ENCODE measurements at regions not wholly inside any gene's neighbourhood (a gene's known extent, or its start where the extent isn't known, plus 50 kb on each side); places are given as distances from the start of the nearest gene placed in this dataset.
A peak's percentile ranks its signal among the peaks of the same experiment; 100 is the strongest.

DNA sequence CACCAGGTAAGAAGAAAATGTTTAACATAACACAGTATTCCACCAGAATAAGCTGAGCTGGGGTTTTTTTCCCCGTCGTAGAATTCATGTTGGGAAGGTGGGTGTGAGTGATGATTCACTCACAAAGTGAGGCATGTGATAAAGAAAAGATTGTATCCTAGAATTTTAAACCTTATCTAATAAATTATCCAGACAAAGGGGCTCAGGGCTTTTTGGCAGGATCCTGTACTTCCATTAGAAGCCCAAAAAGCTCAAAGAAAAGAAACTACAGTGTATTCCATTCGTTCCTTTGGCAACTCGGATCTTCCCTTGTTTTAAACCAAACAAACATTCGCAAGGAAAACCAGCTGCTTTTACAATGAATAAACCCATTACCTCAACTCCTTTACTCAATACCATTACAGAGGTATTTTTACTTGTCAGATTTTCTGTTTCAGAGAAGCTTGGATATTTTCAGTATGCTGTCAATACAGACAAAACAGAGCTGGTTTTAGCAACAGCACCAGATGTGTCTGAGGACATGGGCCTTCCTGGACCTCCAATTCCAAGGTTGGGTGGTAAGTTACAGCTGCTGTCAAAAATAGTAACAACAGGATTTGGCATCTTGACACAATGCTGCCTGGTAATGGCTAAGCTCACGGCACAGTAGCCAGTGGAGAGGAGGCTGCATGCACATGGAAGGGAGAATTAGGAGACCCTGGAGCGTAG is 159.9 kb upstream of the RUNX1 start:
- intact Hi-C loops (cut with micrococcal nuclease), result no loop called here
- H3K27ac Mint-ChIP-seq, result no peak overlapping the region
- no peaks in the 10 kb centered on the region for H3K36me3 Mint-ChIP-seq (ENCODE audit: low read depth)
- no peaks in the 10 kb centered on the region for H3K27me3 Mint-ChIP-seq
- H3K9me3 Mint-ChIP-seq, result peaks cover 11% of the 10 kb centered on the region
- H3K4me1 Mint-ChIP-seq, result peaks cover 22% of the 10 kb centered on the region
- DNase-seq, result no peak
- no peak overlapping the region for H3K4me3 Mint-ChIP-seq

DNA sequence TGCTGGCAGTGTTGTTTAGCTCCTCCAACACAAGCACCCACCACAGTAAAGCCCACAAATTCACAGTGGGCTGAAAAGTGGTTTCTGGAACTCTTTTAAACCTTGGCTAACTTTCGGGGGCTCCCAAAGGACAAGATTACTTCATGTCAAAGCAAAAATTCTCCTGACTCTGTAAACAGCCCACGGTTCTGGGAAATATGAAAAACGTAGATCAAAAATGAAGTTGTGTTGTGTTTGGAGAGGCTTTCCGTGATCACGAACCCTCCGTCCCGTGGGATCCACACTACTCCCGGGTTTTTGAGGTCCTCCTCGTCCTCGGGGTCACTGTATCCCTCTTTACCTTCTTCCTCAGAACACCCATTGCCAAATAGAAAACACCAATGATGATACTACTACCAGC is 159.0 kb upstream of the RUNX1 start:
- Mint-ChIP-seq H3K9me3 (peaks cover 4% of the 10 kb centered on the region), H3K27ac (no peak overlapping the region), H3K4me3 (no peak overlapping the region), H3K4me1 (peaks cover 27% of the 10 kb centered on the region), H3K36me3 (ENCODE audit: low read depth) (no peaks in the 10 kb centered on the region), H3K27me3 (no peaks in the 10 kb centered on the region)
- intact Hi-C loops (cut with micrococcal nuclease), result no loop called here
- no peak for DNase-seq

DNA sequence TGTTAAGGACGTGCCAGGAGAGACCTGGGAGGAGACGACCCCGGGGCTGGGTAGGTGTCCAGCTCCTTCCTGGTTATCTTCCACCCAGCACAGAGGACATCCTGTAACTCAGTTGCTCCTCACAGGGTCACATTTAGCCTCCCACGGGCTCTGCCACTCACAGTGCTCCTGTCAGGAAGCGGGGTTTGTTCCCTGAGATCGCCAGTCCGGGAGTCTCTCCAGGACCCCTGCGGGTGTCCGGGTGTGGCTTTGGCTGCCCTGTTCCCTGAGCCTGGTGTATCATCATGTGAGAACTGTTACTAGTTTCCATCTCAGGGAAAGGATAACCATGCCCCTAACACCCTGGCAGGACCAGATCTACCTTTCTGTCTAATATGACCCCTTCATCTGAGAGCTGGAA is 158.2 kb upstream of the RUNX1 start:
- H3K27me3 Mint-ChIP-seq, result no peaks in the 10 kb centered on the region
- no peak overlapping the region for H3K4me3 Mint-ChIP-seq
- DNase-seq, result no peak
- H3K9me3 Mint-ChIP-seq, result peaks cover 4% of the 10 kb centered on the region
- peaks cover 32% of the 10 kb centered on the region for H3K4me1 Mint-ChIP-seq
- H3K36me3 Mint-ChIP-seq (ENCODE audit: low read depth), result no peaks in the 10 kb centered on the region
- intact Hi-C loops (cut with micrococcal nuclease), result no loop called here
- no peak overlapping the region for H3K27ac Mint-ChIP-seq

DNA sequence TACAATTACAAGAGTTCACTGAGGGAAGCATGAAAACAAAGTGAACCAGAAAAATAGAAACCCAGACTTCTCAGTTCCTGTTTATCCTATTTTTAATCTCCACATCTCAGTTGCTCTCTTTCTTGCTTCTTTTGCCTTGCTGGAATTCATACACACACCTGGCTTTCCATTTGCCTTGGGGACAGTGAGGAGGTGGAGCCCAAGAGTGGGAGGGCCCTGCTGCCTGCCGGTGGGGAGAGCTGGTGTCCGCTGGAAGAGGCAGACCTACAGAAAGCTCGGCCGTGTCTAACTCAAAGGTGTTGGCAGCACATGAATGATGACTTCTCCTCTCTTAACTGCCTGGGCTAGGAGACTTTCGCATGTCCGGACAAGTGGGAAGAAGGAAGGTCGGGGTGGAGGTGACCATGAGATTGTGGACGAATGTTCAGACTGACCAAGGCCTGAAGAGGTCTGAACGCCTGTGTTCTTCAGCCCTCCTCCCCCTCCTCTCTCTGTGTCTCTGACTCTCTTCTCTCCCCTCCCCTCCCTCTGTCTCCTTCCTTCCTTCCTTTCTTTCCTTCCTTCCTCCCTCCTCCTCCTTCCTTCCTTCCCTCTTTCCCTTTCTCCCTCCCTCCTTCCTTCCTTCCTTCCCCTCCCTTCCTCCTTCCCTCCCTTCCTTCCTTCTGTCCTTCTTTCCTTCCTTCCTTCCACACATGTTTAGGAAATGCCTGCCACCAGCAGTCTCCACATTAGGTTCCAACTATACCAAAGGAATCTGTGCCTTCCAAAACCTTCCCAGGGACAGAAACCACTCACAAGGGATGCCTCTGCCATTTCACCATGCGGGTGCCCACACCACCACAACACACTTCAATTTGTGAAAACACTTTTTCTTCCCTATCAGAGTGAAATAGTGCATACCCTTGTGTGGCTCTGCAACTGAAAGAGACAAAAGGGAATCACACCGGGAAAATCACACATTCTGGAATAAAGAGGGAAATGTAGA is 157.3 kb upstream of the RUNX1 start:
- DNase-seq, result no peak
- Mint-ChIP-seq H3K27ac (peak overlapping the region; percentile 68), H3K4me1 (peaks cover 35% of the 10 kb centered on the region), H3K27me3 (no peaks in the 10 kb centered on the region), H3K36me3 (ENCODE audit: low read depth) (no peaks in the 10 kb centered on the region), H3K4me3 (no peak overlapping the region), H3K9me3 (peaks cover 4% of the 10 kb centered on the region)
- intact Hi-C loops (cut with micrococcal nuclease), result no loop called here

DNA sequence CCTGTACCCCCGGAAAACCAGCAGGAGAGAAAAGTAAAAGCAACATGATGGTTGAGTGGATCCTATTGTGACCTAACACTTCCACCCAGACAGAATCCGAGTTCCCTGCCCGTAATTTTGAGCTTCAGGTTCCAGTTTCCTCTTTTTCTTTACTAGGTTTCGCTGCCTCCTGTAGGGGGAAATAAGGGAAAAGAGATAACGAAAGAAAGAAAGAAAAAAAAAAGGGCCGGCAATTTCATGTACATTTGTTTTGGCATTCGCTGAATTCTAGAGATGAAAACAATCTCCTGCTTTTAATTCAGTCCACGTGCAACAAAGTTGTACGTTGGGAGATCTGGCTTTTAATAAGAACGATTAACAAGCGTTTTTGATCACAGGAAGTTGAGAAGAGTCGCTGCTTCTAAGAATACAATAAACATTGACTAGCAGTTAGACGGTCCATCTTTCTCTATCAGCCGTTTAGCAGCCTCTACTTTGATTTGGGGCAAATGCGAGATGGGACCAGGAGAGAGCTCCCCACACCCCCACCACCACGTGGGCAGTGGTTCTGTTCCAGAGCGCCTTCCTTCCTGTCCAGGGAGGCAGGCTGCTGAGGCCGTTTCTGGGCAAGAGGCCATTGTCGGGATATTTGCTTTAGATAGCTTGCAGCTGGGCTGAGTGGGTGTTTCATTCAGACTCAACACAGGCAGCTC is 155.9 kb upstream of the RUNX1 start:
- Mint-ChIP-seq H3K4me3 (peak overlapping the region; percentile 74), H3K4me1 (peaks cover 32% of the 10 kb centered on the region), H3K27ac (peak overlapping the region; percentile 84), H3K27me3 (no peaks in the 10 kb centered on the region), H3K9me3 (no peaks in the 10 kb centered on the region), H3K36me3 (ENCODE audit: low read depth) (no peaks in the 10 kb centered on the region)
- DNase-seq, result peak; percentile 62
- intact Hi-C loops (cut with micrococcal nuclease), result no loop called here

DNA sequence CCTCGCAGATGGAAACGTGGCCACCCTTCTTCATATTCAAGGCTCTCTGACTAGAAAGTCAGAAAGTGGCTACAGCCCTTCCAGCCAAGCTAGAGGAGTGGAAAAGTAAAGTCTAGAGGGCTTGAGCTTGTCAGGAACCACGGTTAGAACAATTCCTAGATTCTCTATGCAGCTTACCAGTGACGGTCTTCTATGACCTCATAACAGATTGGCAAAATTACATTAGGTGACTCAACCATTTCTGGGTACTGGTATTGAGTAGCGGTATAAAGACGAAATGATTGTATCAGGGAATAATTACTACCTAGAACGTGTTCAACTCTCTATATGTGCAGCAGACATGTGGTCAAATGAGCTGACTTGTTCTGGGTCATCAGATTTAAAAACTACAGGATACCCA is 155.0 kb upstream of the RUNX1 start:
- no peaks in the 10 kb centered on the region for H3K27me3 Mint-ChIP-seq
- H3K9me3 Mint-ChIP-seq, result no peaks in the 10 kb centered on the region
- H3K36me3 Mint-ChIP-seq (ENCODE audit: low read depth), result no peaks in the 10 kb centered on the region
- DNase-seq, result no peak
- peak overlapping the region; percentile 42 for H3K27ac Mint-ChIP-seq
- H3K4me3 Mint-ChIP-seq, result no peak overlapping the region
- intact Hi-C loops (cut with micrococcal nuclease), result no loop called here
- H3K4me1 Mint-ChIP-seq, result peaks cover 36% of the 10 kb centered on the region

DNA sequence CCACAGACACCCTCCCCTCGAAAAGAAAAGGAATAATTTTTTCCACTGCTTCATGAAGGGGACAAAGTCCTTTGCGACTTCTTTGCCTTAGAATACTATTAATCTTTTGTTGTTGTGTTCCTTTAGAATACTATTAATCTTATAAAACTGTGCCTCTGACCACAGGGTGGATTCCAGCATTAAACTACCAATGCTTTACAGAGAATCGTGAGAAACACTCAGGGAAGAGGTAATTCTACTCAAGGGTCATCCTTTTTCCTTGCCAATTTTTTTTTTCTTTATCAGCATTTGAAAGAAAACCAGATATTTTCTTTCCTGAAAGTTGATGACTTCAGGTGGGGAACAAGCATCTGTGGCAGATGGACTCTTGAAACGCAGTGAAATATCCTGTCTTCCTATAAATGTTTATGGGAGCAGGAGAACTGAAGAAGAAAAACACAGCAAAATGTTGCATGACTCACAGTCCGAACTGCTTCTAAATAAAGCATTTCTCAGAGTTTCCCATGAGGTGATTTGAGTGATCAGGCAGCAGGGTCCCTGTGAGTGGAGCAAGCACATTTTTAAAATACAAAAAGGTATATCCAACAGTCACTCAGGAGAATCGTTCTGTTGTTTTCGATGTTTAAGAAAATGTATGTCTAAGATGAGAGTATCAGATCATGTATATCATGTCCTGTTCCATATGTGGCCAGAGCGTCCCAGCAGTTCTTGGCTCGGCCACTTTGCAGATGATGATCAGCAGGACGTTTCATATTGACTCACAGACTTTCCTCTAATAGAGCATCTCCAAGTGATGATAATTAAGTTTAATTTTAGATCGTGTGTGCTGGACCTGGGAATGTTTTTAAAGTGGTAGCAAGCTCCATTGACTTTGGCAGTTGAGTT is 154.2 kb upstream of the RUNX1 start:
- intact Hi-C loops (cut with micrococcal nuclease), result no loop called here
- no peak for DNase-seq
- H3K36me3 Mint-ChIP-seq (ENCODE audit: low read depth), result no peaks in the 10 kb centered on the region
- no peaks in the 10 kb centered on the region for H3K27me3 Mint-ChIP-seq
- H3K4me3 Mint-ChIP-seq, result no peak overlapping the region
- peaks cover 44% of the 10 kb centered on the region for H3K4me1 Mint-ChIP-seq
- H3K27ac Mint-ChIP-seq, result peak overlapping the region; percentile 42
- H3K9me3 Mint-ChIP-seq, result peaks cover under 1% of the 10 kb centered on the region

DNA sequence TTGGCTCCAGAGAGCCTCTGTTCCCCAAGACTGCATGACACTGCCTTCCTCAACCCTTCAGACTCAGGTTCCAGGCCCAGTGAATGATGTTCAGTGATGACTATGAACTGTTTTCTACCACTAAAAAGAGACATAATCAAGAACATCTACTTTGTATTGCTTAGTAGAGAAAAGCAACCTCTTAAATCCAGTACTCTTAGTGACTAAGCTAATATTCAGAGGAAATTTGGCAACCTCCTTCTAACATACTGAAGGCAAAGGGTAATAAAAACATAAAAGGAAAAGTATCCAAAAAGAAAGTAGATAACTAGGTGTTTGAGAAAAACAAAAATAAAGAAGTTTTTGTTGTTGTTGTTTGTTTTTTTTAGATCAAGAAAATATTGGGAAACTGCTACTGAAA is 153.3 kb upstream of the RUNX1 start:
- Mint-ChIP-seq H3K27me3 (no peaks in the 10 kb centered on the region), H3K27ac (peak overlapping the region; percentile 4), H3K9me3 (peaks cover 8% of the 10 kb centered on the region), H3K36me3 (ENCODE audit: low read depth) (no peaks in the 10 kb centered on the region), H3K4me1 (peaks cover 49% of the 10 kb centered on the region), H3K4me3 (no peak overlapping the region)
- intact Hi-C loops (cut with micrococcal nuclease), result no loop called here
- DNase-seq, result no peak

DNA sequence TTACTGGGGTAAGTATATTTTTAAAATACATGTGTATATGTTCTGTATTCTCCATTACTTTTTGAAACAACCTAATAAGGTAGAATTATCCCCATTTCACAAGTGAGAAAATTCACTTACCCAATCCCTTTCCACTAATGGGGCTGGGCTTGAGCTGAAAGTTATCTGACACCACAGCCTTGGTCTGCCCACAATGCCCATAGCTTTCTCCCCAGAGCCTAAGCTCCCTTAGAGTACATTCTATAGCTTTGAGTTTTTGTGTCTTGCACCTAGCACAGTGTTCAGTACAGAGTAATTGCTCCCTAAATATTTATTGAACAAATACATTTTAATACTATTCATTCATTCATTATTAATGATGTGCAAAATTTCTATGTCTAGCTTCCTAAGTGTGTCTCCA is 152.7 kb upstream of the RUNX1 start:
- H3K9me3 Mint-ChIP-seq, result peaks cover 13% of the 10 kb centered on the region
- no peak for DNase-seq
- no peak overlapping the region for H3K27ac Mint-ChIP-seq
- peaks cover 49% of the 10 kb centered on the region for H3K4me1 Mint-ChIP-seq
- H3K36me3 Mint-ChIP-seq (ENCODE audit: low read depth), result no peaks in the 10 kb centered on the region
- no peak overlapping the region for H3K4me3 Mint-ChIP-seq
- intact Hi-C loops (cut with micrococcal nuclease), result no loop called here
- no peaks in the 10 kb centered on the region for H3K27me3 Mint-ChIP-seq

DNA sequence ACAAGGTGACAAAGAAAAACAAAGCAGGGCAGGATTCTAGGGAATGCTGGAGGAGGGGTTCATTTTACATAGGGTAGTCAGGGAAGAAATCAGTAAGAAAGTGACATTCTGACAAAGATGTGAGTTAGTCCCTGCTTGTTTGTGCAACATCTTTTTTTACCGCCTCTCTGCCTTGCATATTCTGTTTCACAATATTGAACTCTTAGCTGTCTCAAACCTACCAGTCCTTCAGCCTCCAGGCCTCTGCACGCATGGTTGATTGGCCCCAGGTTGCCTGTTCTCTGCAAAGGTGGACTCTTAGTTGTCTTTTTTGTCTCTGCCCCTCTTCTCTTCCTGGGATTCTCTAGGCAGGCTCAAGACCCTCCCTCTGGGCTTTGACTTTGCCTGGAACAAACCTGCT is 152.2 kb upstream of the RUNX1 start:
- Mint-ChIP-seq H3K36me3 (ENCODE audit: low read depth) (no peaks in the 10 kb centered on the region), H3K9me3 (peaks cover 18% of the 10 kb centered on the region), H3K4me1 (peaks cover 49% of the 10 kb centered on the region), H3K27me3 (no peaks in the 10 kb centered on the region), H3K4me3 (no peak overlapping the region), H3K27ac (no peak overlapping the region)
- intact Hi-C loops (cut with micrococcal nuclease), result no loop called here
- DNase-seq, result no peak

DNA sequence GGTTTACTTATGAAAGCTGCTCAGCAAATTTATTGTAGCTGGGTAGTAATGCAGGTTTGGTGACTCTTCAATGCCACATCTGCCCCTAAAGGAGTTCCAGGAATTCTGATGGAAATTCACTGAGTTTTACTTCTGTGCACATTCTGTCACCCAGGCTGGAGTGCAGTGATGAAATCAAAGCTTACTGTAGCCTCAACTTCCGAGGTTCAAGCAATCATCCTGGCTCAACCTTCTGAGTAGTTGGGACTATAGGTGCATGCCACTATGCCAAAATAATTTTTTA is 150.6 kb upstream of the RUNX1 start:
- intact Hi-C loops (cut with micrococcal nuclease), result loop anchor here (2.0 to 5.0 kb wide), 5 partner anchors 17 to 151 kb away; partner anchors contain the start of gene RUNX1

DNA sequence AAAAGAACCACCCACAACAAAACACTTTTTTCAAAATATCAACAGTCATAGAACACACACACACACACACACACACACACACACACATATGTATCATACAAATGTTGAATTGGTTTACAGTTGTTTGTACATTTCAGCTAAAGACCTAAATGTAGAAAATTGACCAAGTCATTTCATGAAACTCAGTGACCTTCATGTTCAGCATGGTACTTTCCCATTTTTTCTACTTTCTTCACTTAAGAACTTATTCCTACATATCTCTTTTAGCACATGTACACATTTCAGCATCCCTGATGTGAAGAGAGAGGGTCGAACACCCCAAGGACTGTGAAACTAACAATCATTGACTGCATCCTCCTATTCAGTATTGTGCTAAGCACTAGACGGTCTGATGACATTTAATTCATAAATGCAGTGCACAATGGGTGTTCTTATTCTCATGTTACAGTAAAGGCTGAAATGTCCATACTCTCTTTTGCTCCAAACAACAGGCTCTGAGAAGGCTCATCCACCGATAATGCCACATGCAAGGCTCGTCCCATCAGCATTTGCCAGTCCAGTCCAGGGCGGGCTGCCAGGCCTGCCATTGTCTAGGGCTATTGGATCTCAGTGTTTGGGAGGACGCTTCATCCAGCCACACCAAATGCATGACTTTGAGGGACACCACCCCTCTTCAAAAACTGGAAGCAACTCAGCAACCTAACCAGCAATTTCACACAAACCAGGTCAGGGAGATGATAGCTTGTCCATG is 150.1 kb upstream of the RUNX1 start:
- Mint-ChIP-seq H3K4me1 (peaks cover 31% of the 10 kb centered on the region), H3K27ac (peak overlapping the region; percentile 56), H3K9me3 (peaks cover 29% of the 10 kb centered on the region), H3K27me3 (no peaks in the 10 kb centered on the region), H3K36me3 (ENCODE audit: low read depth) (no peaks in the 10 kb centered on the region), H3K4me3 (no peak overlapping the region)
- intact Hi-C loops (cut with micrococcal nuclease), result loop anchor here (2.0 to 5.0 kb wide), 5 partner anchors 18 to 150 kb away; partner anchors contain the start of gene RUNX1
- DNase-seq, result no peak

More for the DNA sequence above, 150.6 kb upstream of the RUNX1 start:
- H3K27me3 Mint-ChIP-seq, result no peaks in the 10 kb centered on the region
- H3K36me3 Mint-ChIP-seq (ENCODE audit: low read depth), result no peaks in the 10 kb centered on the region
- no peak overlapping the region for H3K27ac Mint-ChIP-seq
- no peak for DNase-seq
- H3K9me3 Mint-ChIP-seq, result peaks cover 28% of the 10 kb centered on the region
- H3K4me1 Mint-ChIP-seq, result peaks cover 34% of the 10 kb centered on the region
- no peak overlapping the region for H3K4me3 Mint-ChIP-seq

DNA sequence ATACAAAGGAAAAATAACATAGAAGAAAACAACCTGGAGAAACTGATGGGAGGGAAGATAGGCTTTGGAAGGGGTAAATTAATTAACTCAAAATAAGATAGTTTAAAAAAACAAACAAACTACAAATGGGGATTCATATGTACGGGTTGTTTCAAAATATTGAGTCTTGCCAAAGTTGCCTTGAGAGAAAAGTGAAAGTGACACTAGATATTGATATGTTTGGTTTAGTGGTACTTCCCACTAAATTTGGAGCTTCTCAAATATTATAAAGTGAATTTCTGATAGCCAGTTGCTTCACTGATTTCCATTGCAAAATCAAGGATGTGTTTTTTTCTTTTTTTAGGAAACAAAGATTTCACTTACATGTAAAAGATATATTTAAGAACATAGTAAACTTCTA is 149.5 kb upstream of the RUNX1 start:
- Mint-ChIP-seq H3K27ac (peak overlapping the region; percentile 56), H3K4me3 (no peak overlapping the region), H3K9me3 (peaks cover 34% of the 10 kb centered on the region), H3K4me1 (peaks cover 28% of the 10 kb centered on the region), H3K27me3 (no peaks in the 10 kb centered on the region), H3K36me3 (ENCODE audit: low read depth) (no peaks in the 10 kb centered on the region)
- DNase-seq, result no peak
- intact Hi-C loops (cut with micrococcal nuclease), result loop anchor here (2.0 to 5.0 kb wide), 5 partner anchors 18 to 150 kb away; partner anchors contain the start of gene RUNX1

Data from activated CD4-positive, alpha-beta T cell treated with anti-CD3 and anti-CD28 coated beads, Interleukin-2, amount 10 ng/mL, durations not matched to agents 24 days and 14 days (primary cell).